Tibial artery (tissue), 4 donors: ENCODE measurements at regions not wholly inside any gene's neighbourhood (a gene's known extent, or its start where the extent isn't known, plus 50 kb on each side); places are given as distances from the start of the nearest gene placed in this dataset.

ENCODE experiments used
- DNase-seq, 2 donors: peaks; one replicate each; pipeline ENCODE4 v3.0.0-alpha.2; 2019
- H3K27ac ChIP-seq, 2 donors: fragments of 200-600 bp; sonication (generic) in 1 of 2; 1 replicate in 1 of 2; 2 replicates in 1 of 2; pipeline ENCODE4 v1.5.1; 2018 to 2019; ENCODE audit warnings: mild to moderate bottlenecking in 1 of 2
- H3K27me3 ChIP-seq, 2 donors: fragments of 200-600 bp; sonication (generic) in 1 of 2; one replicate each; pipeline versions ENCODE4 v1.5.1 to v1.6.0; 2016 to 2019
- H3K36me3 ChIP-seq, 3 donors: fragments of 200-600 bp; sonication (generic) in 2 of 3; one replicate each; pipeline ENCODE4 v1.5.1; 2016 to 2019; ENCODE audit warnings: mild to moderate bottlenecking in 2 of 3
- H3K4me1 ChIP-seq, 4 donors: fragments of 200-600 bp; sonication (generic) in 2 of 4; 1 replicate in 3 of 4; 2 replicates in 1 of 4; pipeline ENCODE4 v1.5.1; 2016 to 2019
- H3K4me3 ChIP-seq, 2 donors: fragments of 200-600 bp; sonication (generic) in 1 of 2; 1 replicate in 1 of 2; 2 replicates in 1 of 2; pipeline ENCODE4 v1.5.1; 2018 to 2019; ENCODE audit warnings: mild to moderate bottlenecking in 2 of 2
- H3K9me3 ChIP-seq, 3 donors: fragments of 200-600 bp; sonication (generic) in 1 of 3; one replicate each; pipeline ENCODE4 v1.5.1; 2016 to 2019
- intact Hi-C: fragments of 100-400 bp; cut with DNase I; formaldehyde crosslinking; loops from one replicate; pipeline ENCODE4 v1.15.0; 2023; ENCODE audit warnings: low total_unique reads
- TF ChIP-seq, protein P1 (sequence below), 2 experiments: fragments of 200-600 bp in 1 of 2; fragments of 450-650 bp in 1 of 2; IDR thresholded peaks; one replicate each; pipeline ENCODE4 v1.5.1; 2017 to 2019; ENCODE audit warnings: antibody characterized with exemption in 2 of 2, mild to moderate bottlenecking in 1 of 2, moderate library complexity in 1 of 2

- intact Hi-C loops = no loop called here
Measured at GRCh38 chr6:86820750-86821149, 116.6 kb upstream of the HTR1E start.

DNA sequence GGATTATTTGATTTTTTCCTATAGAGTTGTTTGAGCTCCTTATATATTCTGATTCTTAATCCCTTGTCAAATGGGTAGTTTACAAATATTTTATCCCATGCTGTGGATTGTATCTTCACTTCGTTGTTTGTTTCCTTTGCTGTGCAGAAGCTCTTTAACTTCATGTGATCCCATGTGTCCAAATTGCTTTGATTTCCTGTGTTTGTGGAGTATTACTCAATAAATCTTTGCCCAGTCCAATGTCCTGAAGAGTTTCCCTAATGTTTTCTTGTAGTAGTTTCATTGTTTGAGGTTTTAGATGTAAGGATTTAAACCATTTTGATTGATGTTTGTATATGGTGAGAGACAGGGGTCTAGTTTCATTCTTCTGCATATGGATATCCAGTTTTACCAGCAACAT is 143.7 kb upstream of the HTR1E start:
- H3K27ac ChIP-seq = no peak overlapping the region
- peaks cover 0 to 9% (median 0%) of the 10 kb centered on the region in 3 donors for H3K9me3 ChIP-seq
- no peaks in the 10 kb centered on the region for H3K27me3 ChIP-seq
- H3K36me3 ChIP-seq = no peaks in the 10 kb centered on the region
- no peak overlapping the region for H3K4me3 ChIP-seq
- no peaks in the 10 kb centered on the region for H3K4me1 ChIP-seq
- no peak for DNase-seq
- intact Hi-C loops = no loop called here
- TF ChIP-seq, protein P1, sequence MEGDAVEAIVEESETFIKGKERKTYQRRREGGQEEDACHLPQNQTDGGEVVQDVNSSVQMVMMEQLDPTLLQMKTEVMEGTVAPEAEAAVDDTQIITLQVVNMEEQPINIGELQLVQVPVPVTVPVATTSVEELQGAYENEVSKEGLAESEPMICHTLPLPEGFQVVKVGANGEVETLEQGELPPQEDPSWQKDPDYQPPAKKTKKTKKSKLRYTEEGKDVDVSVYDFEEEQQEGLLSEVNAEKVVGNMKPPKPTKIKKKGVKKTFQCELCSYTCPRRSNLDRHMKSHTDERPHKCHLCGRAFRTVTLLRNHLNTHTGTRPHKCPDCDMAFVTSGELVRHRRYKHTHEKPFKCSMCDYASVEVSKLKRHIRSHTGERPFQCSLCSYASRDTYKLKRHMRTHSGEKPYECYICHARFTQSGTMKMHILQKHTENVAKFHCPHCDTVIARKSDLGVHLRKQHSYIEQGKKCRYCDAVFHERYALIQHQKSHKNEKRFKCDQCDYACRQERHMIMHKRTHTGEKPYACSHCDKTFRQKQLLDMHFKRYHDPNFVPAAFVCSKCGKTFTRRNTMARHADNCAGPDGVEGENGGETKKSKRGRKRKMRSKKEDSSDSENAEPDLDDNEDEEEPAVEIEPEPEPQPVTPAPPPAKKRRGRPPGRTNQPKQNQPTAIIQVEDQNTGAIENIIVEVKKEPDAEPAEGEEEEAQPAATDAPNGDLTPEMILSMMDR (IDR thresholded peaks at IDR 0.05) = no peak

More at GRCh38 chr6:86820750-86821149, 116.6 kb upstream of the HTR1E start:
- no peak for DNase-seq
- Histone ChIP-seq H3K27ac (no peak overlapping the region), H3K9me3 (no peaks in the 10 kb centered on the region), H3K27me3 (no peaks in the 10 kb centered on the region), H3K4me3 (no peak overlapping the region), H3K36me3 (no peaks in the 10 kb centered on the region), H3K4me1 (no peaks in the 10 kb centered on the region)
- TF ChIP-seq, protein P1 (IDR thresholded peaks at IDR 0.05) = no peak

- Histone ChIP-seq H3K27ac (no peak overlapping the region), H3K9me3 (peaks cover 0 to 7% (median 0%) of the 10 kb centered on the region in 3 donors), H3K4me1 (no peaks in the 10 kb centered on the region), H3K27me3 (no peaks in the 10 kb centered on the region), H3K4me3 (no peak overlapping the region), H3K36me3 (no peaks in the 10 kb centered on the region)
- TF ChIP-seq, protein P1 (IDR thresholded peaks at IDR 0.05) = no peak
- intact Hi-C loops = no loop called here
- DNase-seq = no peak
Measured at GRCh38 chr6:86791476-86791875, 145.9 kb upstream of the HTR1E start.

GRCh38 chr6:86789779-86790411 is 147.4 kb upstream of the HTR1E start:
- H3K4me1 ChIP-seq = no peaks in the 10 kb centered on the region
- intact Hi-C loops = no loop called here
- no peak for DNase-seq
- no peaks in the 10 kb centered on the region for H3K36me3 ChIP-seq
- no peak overlapping the region for H3K4me3 ChIP-seq
- TF ChIP-seq, protein P1 (IDR thresholded peaks at IDR 0.05) = no peak
- H3K27ac ChIP-seq = no peak overlapping the region
- no peaks in the 10 kb centered on the region for H3K9me3 ChIP-seq
- no peaks in the 10 kb centered on the region for H3K27me3 ChIP-seq

- DNase-seq = no peak
- Histone ChIP-seq H3K9me3 (no peaks in the 10 kb centered on the region), H3K27me3 (no peaks in the 10 kb centered on the region), H3K27ac (no peak overlapping the region), H3K36me3 (no peaks in the 10 kb centered on the region), H3K4me1 (no peaks in the 10 kb centered on the region), H3K4me3 (no peak overlapping the region)
- TF ChIP-seq, protein P1 (IDR thresholded peaks at IDR 0.05) = no peak
- intact Hi-C loops = no loop called here
Measured at GRCh38 chr6:86782328-86782727, 155.0 kb upstream of the HTR1E start.

DNA sequence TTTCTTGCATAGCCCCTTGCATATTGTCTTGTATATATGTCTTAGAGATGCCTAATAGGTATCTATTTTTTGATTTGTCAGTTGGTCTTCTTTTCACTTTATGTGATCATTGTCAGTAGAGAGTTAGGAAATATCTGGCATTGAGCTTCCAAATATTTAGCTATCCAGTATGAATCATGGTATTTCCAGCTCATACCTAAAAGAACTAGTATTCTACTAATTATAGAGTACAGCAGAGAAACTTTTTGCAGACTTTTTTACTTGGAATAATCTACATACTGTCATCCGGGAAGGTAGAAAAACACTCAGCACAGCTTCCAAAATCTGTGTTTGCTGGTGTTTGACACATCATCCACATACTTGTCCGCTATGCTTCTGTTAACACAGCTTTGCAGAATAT is 156.4 kb upstream of the HTR1E start:
- no peak overlapping the region for H3K4me3 ChIP-seq

More for the DNA sequence above, 156.4 kb upstream of the HTR1E start:
- intact Hi-C loops = no loop called here
- Histone ChIP-seq H3K27ac (no peak overlapping the region), H3K36me3 (no peaks in the 10 kb centered on the region), H3K9me3 (no peaks in the 10 kb centered on the region), H3K27me3 (no peaks in the 10 kb centered on the region), H3K4me1 (no peaks in the 10 kb centered on the region)
- DNase-seq = no peak
- TF ChIP-seq, protein P1 (IDR thresholded peaks at IDR 0.05) = no peak
